ENCODE measurements at regions not wholly inside any gene's neighbourhood (a gene's known extent, or its start where the extent isn't known, plus 50 kb on each side); places are given as distances from the start of the nearest gene placed in this dataset.

DNA sequence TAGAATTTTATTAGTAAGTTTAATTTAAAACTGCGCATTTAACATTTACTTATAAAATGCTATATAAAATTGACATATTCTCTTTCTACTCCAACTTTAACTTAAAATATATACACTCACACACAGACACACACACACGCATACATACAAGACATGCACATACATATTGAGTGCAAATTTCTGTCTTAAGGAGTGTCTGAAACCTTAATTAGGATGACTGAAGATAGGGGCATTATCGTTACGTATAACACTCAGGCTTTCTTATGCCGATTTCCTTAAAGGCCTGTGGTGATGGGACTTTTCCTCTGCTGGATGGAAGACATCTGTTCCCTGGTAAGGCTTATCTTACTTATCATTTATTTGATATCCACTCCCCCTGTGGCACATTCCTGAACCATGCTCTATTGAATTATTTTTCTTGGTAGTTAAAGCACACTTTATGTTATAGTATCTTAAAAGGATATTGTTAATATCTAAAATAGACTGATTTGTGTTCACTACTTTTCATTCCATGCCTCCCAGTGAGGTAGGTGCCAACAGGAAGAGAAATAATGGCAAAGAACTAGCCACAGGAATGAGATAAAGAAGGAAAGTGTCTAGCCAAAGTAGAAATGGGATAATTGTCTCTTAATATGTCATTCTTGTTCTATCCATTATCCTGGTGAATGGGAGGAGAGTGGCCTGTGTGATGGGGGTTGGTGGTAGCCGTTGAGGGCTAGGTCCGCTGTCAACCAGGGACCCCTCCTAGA lies 92.9 kb upstream of the GPRIN3 start:
- DNase-seq, result no peak
- H3K9me3 Mint-ChIP-seq (ENCODE audit: unreplicated experiment), result no peaks in the 10 kb centered on the region
- BruUV-seq (replicated peaks), result no TSS peak
- no peak overlapping the region for H3K4me3 ChIP-seq (ENCODE audit: low read depth, low read length)
- no peak overlapping the region for H3K4me3 Mint-ChIP-seq (ENCODE audit: unreplicated experiment)
- H3K27ac Mint-ChIP-seq (ENCODE audit: unreplicated experiment), result no peak overlapping the region
- peaks cover 2% of the 10 kb centered on the region for H3K27me3 Mint-ChIP-seq (ENCODE audit: insufficient read depth, unreplicated experiment)
- no peaks in the 10 kb centered on the region for H3K4me1 ChIP-seq
- no peaks in the 10 kb centered on the region for H3K9me3 ChIP-seq
- ChIA-PET CTCF (no interaction called here), POLR2A (no interaction called here)
- H3K36me3 Mint-ChIP-seq (ENCODE audit: insufficient read depth, unreplicated experiment), result no peaks in the 10 kb centered on the region
- H3K27me3 ChIP-seq (replicated peaks; ENCODE audit: control insufficient read depth, insufficient read depth, low read length), result no peaks in the 10 kb centered on the region
- no peaks in the 10 kb centered on the region for H3K36me3 ChIP-seq (ENCODE audit: control insufficient read depth, insufficient read depth, low read length)
- TF ChIP-seq, protein P1, sequence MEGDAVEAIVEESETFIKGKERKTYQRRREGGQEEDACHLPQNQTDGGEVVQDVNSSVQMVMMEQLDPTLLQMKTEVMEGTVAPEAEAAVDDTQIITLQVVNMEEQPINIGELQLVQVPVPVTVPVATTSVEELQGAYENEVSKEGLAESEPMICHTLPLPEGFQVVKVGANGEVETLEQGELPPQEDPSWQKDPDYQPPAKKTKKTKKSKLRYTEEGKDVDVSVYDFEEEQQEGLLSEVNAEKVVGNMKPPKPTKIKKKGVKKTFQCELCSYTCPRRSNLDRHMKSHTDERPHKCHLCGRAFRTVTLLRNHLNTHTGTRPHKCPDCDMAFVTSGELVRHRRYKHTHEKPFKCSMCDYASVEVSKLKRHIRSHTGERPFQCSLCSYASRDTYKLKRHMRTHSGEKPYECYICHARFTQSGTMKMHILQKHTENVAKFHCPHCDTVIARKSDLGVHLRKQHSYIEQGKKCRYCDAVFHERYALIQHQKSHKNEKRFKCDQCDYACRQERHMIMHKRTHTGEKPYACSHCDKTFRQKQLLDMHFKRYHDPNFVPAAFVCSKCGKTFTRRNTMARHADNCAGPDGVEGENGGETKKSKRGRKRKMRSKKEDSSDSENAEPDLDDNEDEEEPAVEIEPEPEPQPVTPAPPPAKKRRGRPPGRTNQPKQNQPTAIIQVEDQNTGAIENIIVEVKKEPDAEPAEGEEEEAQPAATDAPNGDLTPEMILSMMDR (IDR thresholded peaks at IDR 0.05; ENCODE audit: insufficient read depth in 1 of 2, low read depth in 1 of 2, low read length in 1 of 2, severe bottlenecking in 1 of 2, unreplicated experiment in 1 of 2), result no peak
- intact Hi-C loops (cut with micrococcal nuclease; ENCODE audit: unreplicated experiment), result no loop called here
- H3K4me1 Mint-ChIP-seq (ENCODE audit: low read depth, unreplicated experiment), result no peaks in the 10 kb centered on the region

DNA sequence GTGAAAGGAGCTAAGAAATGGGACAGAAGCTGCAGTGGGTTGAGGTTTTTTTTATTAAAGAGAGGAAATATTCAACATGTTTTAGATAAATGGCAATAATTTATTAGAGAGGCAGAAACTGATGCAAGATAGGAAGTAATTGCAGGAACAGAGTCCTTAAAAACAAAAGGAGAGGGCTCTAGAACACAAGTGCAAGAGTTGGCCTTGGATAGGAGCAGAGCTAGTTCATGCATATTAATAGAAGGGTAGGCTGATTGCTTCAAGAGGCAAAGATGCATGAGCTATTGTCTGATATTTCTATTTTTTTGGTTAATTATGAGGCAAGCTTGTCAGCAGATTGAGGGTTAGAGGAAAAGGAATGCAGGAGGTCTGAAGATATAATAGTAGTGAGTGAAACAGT lies 91.0 kb upstream of the GPRIN3 start:
- POLR2A ChIA-PET, result no interaction called here
- Histone ChIP-seq H3K9me3 (no peaks in the 10 kb centered on the region), H3K4me3 (ENCODE audit: low read depth, low read length) (no peak overlapping the region), H3K4me1 (no peaks in the 10 kb centered on the region), H3K27me3 (replicated peaks; ENCODE audit: control insufficient read depth, insufficient read depth, low read length) (no peaks in the 10 kb centered on the region), H3K36me3 (ENCODE audit: control insufficient read depth, insufficient read depth, low read length) (no peaks in the 10 kb centered on the region)
- H3K4me3 Mint-ChIP-seq (ENCODE audit: unreplicated experiment), result no peak overlapping the region
- no peaks in the 10 kb centered on the region for H3K9me3 Mint-ChIP-seq (ENCODE audit: unreplicated experiment)
- TF ChIP-seq, protein P1 (IDR thresholded peaks at IDR 0.05; ENCODE audit: insufficient read depth in 1 of 2, low read depth in 1 of 2, low read length in 1 of 2, severe bottlenecking in 1 of 2, unreplicated experiment in 1 of 2), result no peak
- H3K27ac Mint-ChIP-seq (ENCODE audit: unreplicated experiment), result no peak overlapping the region
- CTCF ChIA-PET, result no interaction called here
- no TSS peak for BruUV-seq (replicated peaks)
- peaks cover 2% of the 10 kb centered on the region for H3K27me3 Mint-ChIP-seq (ENCODE audit: insufficient read depth, unreplicated experiment)
- H3K36me3 Mint-ChIP-seq (ENCODE audit: insufficient read depth, unreplicated experiment), result no peaks in the 10 kb centered on the region
- DNase-seq, result no peak
- intact Hi-C loops (cut with micrococcal nuclease; ENCODE audit: unreplicated experiment), result no loop called here
- no peaks in the 10 kb centered on the region for H3K4me1 Mint-ChIP-seq (ENCODE audit: low read depth, unreplicated experiment)

DNA sequence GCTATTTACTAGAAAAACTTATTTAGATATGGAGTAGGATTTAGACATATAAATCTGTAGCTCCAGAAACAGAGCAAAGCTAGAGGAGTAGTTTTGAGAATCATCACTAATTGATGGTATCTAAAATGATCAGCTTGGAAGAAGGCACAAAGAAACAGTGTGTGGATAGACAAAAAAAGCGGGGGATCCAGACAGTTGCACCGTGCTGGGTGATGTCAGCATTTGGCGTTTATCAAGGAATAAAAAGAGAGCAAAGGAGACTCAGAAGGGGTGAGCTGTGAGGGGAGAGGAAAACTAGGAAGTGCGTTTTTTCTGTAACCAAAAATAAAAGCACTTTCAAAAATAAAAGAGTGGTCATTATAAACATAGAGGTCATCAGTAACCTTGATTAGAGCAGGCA lies 90.5 kb upstream of the GPRIN3 start:
- peaks cover 2% of the 10 kb centered on the region for H3K27me3 Mint-ChIP-seq (ENCODE audit: insufficient read depth, unreplicated experiment)
- DNase-seq, result no peak
- no peaks in the 10 kb centered on the region for H3K4me1 Mint-ChIP-seq (ENCODE audit: low read depth, unreplicated experiment)
- BruUV-seq (replicated peaks), result no TSS peak
- CTCF ChIA-PET, result no interaction called here
- TF ChIP-seq, protein P1 (IDR thresholded peaks at IDR 0.05; ENCODE audit: insufficient read depth in 1 of 2, low read depth in 1 of 2, low read length in 1 of 2, severe bottlenecking in 1 of 2, unreplicated experiment in 1 of 2), result no peak
- H3K9me3 Mint-ChIP-seq (ENCODE audit: unreplicated experiment), result no peaks in the 10 kb centered on the region
- Histone ChIP-seq H3K9me3 (no peaks in the 10 kb centered on the region), H3K4me1 (no peaks in the 10 kb centered on the region), H3K36me3 (ENCODE audit: control insufficient read depth, insufficient read depth, low read length) (no peaks in the 10 kb centered on the region), H3K27me3 (replicated peaks; ENCODE audit: control insufficient read depth, insufficient read depth, low read length) (no peaks in the 10 kb centered on the region), H3K4me3 (ENCODE audit: low read depth, low read length) (no peak overlapping the region)
- intact Hi-C loops (cut with micrococcal nuclease; ENCODE audit: unreplicated experiment), result no loop called here
- H3K4me3 Mint-ChIP-seq (ENCODE audit: unreplicated experiment), result no peak overlapping the region
- no peak overlapping the region for H3K27ac Mint-ChIP-seq (ENCODE audit: unreplicated experiment)
- POLR2A ChIA-PET, result no interaction called here
- H3K36me3 Mint-ChIP-seq (ENCODE audit: insufficient read depth, unreplicated experiment), result no peaks in the 10 kb centered on the region
